Astrocyte of the spinal cord (primary cell): ENCODE measurements at regions not wholly inside any gene's neighbourhood (a gene's known extent, or its start where the extent isn't known, plus 50 kb on each side); places are given as distances from the start of the nearest gene placed in this dataset.

Source experiments
- DNase-seq: peaks from one replicate; pipeline ENCODE4 v3.0.0; 2011; ENCODE audit warnings: low read depth, low spot score
- H3K4me3 ChIP-seq: 2 replicates; pipeline ENCODE4 v1.5.1; 2011; ENCODE audit warnings: low read depth, mild to moderate bottlenecking, low read length, moderate library complexity
- CTCF ChIP-seq: IDR thresholded peaks from 2 replicates; pipeline ENCODE4 v1.5.1; 2012; ENCODE audit warnings: low read depth, mild to moderate bottlenecking, low read length, inconsistent platforms
- in situ Hi-C: cut with HindIII; loops from 2 replicates; pipeline ENCODE4 v1.10.0; 2017; ENCODE audit warnings: low sequenced_read_pairs

GRCh38 chr5:87503004-87503403 lies 90.3 kb upstream of the CCNH start:
- DNase-seq = no peak
- in situ Hi-C loops = no loop called here

GRCh38 chr5:87499478-87500410 lies 87.0 kb upstream of the CCNH start:
- TF ChIP-seq CTCF = no peak
- in situ Hi-C loops = no loop called here
- no peak for DNase-seq
- no peak overlapping the region for H3K4me3 ChIP-seq

More at GRCh38 chr5:87503004-87503403, 90.3 kb upstream of the CCNH start:
- H3K4me3 ChIP-seq = no peak overlapping the region
- TF ChIP-seq CTCF = no peak
